Transverse colon (tissue), 3 donors: ENCODE measurements at regions not wholly inside any gene's neighbourhood (a gene's known extent, or its start where the extent isn't known, plus 50 kb on each side); places are given as distances from the start of the nearest gene placed in this dataset.

ENCODE experiments used
- CTCF ChIP-seq, 5 experiments: fragments of 200-600 bp in 3 of 5; fragments of 450-650 bp in 2 of 5; sonication (generic) in 3 of 5; IDR thresholded peaks; 1 replicate in 2 of 5; 2 replicates in 3 of 5; pipeline ENCODE4 v1.5.1; 2016 to 2017; ENCODE audit warnings: antibody characterized with exemption in 5 of 5, inconsistent platforms in 3 of 5, mild to moderate bottlenecking in 2 of 5, moderate library complexity in 1 of 5
- EP300 ChIP-seq: sonication (generic); formaldehyde crosslinking; IDR thresholded peaks from one replicate; pipeline ENCODE4 v1.6.1; 2017; ENCODE audit warnings: antibody characterized with exemption, low read depth

DNA sequence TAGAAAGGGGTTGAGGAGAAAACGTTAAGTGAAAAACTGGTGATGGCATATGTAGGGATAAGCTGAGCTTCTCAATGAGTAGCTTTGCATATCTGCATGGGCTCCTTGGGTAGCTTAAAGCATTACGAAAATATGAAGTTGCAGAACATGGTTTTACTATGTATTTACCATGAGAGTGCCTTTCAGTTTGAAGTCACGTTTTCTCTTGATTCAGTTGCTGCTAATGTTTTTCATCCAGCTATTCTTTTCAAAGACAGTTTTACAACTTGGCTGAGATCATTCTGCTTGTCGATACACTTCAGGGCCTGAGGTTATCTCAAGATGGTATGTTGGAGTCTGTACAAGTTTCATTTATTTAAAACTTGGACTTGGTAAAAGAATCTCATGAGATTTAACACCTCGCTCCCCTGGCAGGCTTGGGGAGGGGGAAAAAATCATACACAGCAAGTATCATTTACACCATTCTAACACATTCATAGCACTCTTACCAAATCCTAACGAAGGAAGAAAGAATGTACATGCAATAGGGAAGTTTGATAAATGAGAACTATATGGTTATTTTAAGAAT, 103.3 kb upstream of the CMC1 start:
- TF ChIP-seq CTCF (IDR thresholded peaks at IDR 0.05) (no peak), EP300 (no peak)
